GM23338 (cell line): ENCODE measurements at regions not wholly inside any gene's neighbourhood (a gene's known extent, or its start where the extent isn't known, plus 50 kb on each side); places are given as distances from the start of the nearest gene placed in this dataset.

ENCODE experiments used
- ATAC-seq: fragments of 200-7000 bp; cut with Tn5 transposase; 3 replicates; pipeline ENCODE4 v1.9.1; 2020
- DNase-seq: peaks from one replicate; pipeline ENCODE4 v3.0.0-alpha.2; 2015; ENCODE audit warnings: low spot score
- H2AFZ ChIP-seq: fragments of 200-600 bp; sonication (generic); 2 replicates; pipeline ENCODE4 v1.8.0; 2016; ENCODE audit warnings: antibody characterized with exemption, mild to moderate bottlenecking, moderate library complexity
- H3F3A ChIP-seq: fragments of 200-600 bp; sonication (generic); replicated peaks from 2 replicates; pipeline ENCODE4 v1.8.0; 2017; ENCODE audit warnings: antibody characterized with exemption, mixed run types, low read depth
- H3K27ac ChIP-seq: fragments of 200-600 bp; sonication (generic); 2 replicates; pipeline ENCODE4 v1.6.1; 2016; ENCODE audit warnings: low read depth
- H3K27me3 ChIP-seq: fragments of 200-600 bp; sonication (generic); 2 replicates; pipeline ENCODE4 v1.8.0; 2016; ENCODE audit warnings: mild to moderate bottlenecking, mixed run types, moderate library complexity; ENCODE audit not compliant: insufficient read depth
- H3K36me3 ChIP-seq: fragments of 200-600 bp; sonication (generic); 2 replicates; pipeline ENCODE4 v1.8.0; 2016; ENCODE audit warnings: mild to moderate bottlenecking; ENCODE audit not compliant: insufficient read depth
- H3K4me1 ChIP-seq: fragments of 200-600 bp; sonication (generic); 2 replicates; pipeline ENCODE4 v1.8.0; 2016; ENCODE audit warnings: mild to moderate bottlenecking, moderate library complexity; ENCODE audit not compliant: insufficient read depth
- H3K4me2 ChIP-seq: fragments of 200-600 bp; sonication (generic); 2 replicates; pipeline ENCODE4 v1.7.1; 2017; ENCODE audit warnings: mixed run types
- H3K4me3 ChIP-seq: fragments of 200-600 bp; sonication (generic); 2 replicates; pipeline ENCODE4 v1.6.1; 2016; ENCODE audit warnings: mixed run types
- H3K79me2 ChIP-seq: fragments of 200-600 bp; sonication (generic); replicated peaks from 2 replicates; pipeline ENCODE4 v1.8.0; 2017; ENCODE audit warnings: mild to moderate bottlenecking; ENCODE audit not compliant: insufficient read depth
- H3K9me2 ChIP-seq: fragments of 200-600 bp; sonication (generic); 2 replicates; pipeline ENCODE4 v1.8.0; 2017; ENCODE audit not compliant: insufficient read depth
- H4K20me1 ChIP-seq: fragments of 200-600 bp; sonication (generic); replicated peaks from 2 replicates; pipeline ENCODE4 v1.8.0; 2017; ENCODE audit warnings: mild to moderate bottlenecking; ENCODE audit not compliant: insufficient read depth
- H3K27ac Mint-ChIP-seq: 2 replicates; pipeline ENCODE4 v1.8.0; 2020; ENCODE audit warnings: inconsistent platforms, mild to moderate bottlenecking, moderate library complexity, mixed read lengths
- H3K27me3 Mint-ChIP-seq: 3 replicates; pipeline ENCODE4 v1.8.0; 2022; ENCODE audit warnings: low read depth, mild to moderate bottlenecking, moderate library complexity, mixed read lengths, inconsistent platforms; ENCODE audit not compliant: insufficient read depth, poor library complexity
- H3K36me3 Mint-ChIP-seq: 3 replicates; pipeline ENCODE4 v1.8.0; 2021; ENCODE audit warnings: low read depth, mild to moderate bottlenecking, inconsistent platforms, moderate library complexity, mixed read lengths
- H3K4me1 Mint-ChIP-seq: 3 replicates; pipeline ENCODE4 v1.8.0; 2020; ENCODE audit warnings: mild to moderate bottlenecking, inconsistent platforms, mixed read lengths
- H3K4me3 Mint-ChIP-seq: 3 replicates; pipeline ENCODE4 v1.8.0; 2021; ENCODE audit warnings: moderate library complexity, mild to moderate bottlenecking, inconsistent platforms, mixed read lengths
- H3K9me3 Mint-ChIP-seq: 3 replicates; pipeline ENCODE4 v1.8.0; 2020; ENCODE audit warnings: moderate library complexity, mild to moderate bottlenecking, inconsistent platforms, mixed read lengths
- CREB1 ChIP-seq: fragments of 250-450 bp; sonication (Bioruptor Pico); IDR thresholded peaks from 2 replicates; pipeline ENCODE4 v1.5.0; 2020; ENCODE audit warnings: low read depth, mild to moderate bottlenecking, moderate library complexity
- ETS1 ChIP-seq: IDR thresholded peaks from 2 replicates; pipeline ENCODE4 v1.6.1; 2016; ENCODE audit warnings: antibody characterized with exemption
- EZH2phosphoT487 ChIP-seq: fragments of 200-600 bp; sonication (generic); IDR thresholded peaks from one replicate; pipeline ENCODE4 v1.8.1; 2018; ENCODE audit warnings: antibody characterized with exemption; ENCODE audit not compliant: unreplicated experiment
- JUNB ChIP-seq: IDR thresholded peaks from one replicate; pipeline ENCODE4 v1.6.1; 2016; ENCODE audit warnings: antibody characterized with exemption; ENCODE audit not compliant: unreplicated experiment
- POLR2AphosphoS5 ChIP-seq: IDR thresholded peaks from 2 replicates; pipeline ENCODE4 v1.6.1; 2016; ENCODE audit warnings: antibody characterized with exemption, low read depth
- ZNF114 ChIP-seq: fragments of 250-450 bp; sonication (Bioruptor Pico); IDR thresholded peaks from 2 replicates; pipeline ENCODE4 v1.5.0; 2020; ENCODE audit warnings: mild to moderate bottlenecking, moderate library complexity
- ZNF331 ChIP-seq: fragments of 250-450 bp; sonication (Bioruptor Pico); IDR thresholded peaks from 2 replicates; pipeline ENCODE4 v1.5.0; 2020; ENCODE audit warnings: low read depth, mild to moderate bottlenecking, moderate library complexity
- ZNF462 ChIP-seq: fragments of 250-450 bp; sonication (Bioruptor Pico); IDR thresholded peaks from 2 replicates; pipeline ENCODE4 v1.5.0; 2020; ENCODE audit warnings: mild to moderate bottlenecking, moderate library complexity
- TF ChIP-seq, protein P1 (sequence below), 2 experiments: fragments of 200-600 bp in 1 of 2; sonication (generic) in 1 of 2; conservative IDR thresholded peaks; 2 replicates each; pipeline versions ENCODE4 v1.5.1 to v1.6.1; 2016 to 2017; ENCODE audit warnings: antibody characterized with exemption in 2 of 2, low read depth in 2 of 2, mild to moderate bottlenecking in 2 of 2, moderate library complexity in 1 of 2

DNA sequence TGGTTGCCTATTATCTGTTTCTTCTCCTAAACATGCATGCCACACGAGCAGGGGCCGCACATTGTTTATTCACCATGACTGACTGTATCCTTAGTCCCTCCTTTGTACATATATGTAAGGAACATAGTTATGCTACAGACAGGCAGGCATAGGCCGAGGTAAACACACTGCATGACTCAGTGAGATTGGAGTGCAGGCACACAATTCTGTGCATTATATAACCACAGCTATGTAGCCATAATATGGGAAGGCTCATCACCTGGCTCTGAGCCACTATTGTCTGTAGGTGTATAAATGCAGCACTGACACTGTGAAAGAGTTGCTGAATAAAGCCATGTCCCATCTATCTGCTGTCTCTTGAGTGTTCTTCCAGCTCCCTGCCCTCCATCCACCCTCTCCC lies 431.6 kb downstream of the IDS start:
- no peaks in the 10 kb centered on the region for H3K36me3 ChIP-seq
- H2AFZ ChIP-seq, result no peak overlapping the region
- no peak overlapping the region for H3K27ac ChIP-seq
- TF ChIP-seq JUNB, result no peak
- TF ChIP-seq, protein P1, sequence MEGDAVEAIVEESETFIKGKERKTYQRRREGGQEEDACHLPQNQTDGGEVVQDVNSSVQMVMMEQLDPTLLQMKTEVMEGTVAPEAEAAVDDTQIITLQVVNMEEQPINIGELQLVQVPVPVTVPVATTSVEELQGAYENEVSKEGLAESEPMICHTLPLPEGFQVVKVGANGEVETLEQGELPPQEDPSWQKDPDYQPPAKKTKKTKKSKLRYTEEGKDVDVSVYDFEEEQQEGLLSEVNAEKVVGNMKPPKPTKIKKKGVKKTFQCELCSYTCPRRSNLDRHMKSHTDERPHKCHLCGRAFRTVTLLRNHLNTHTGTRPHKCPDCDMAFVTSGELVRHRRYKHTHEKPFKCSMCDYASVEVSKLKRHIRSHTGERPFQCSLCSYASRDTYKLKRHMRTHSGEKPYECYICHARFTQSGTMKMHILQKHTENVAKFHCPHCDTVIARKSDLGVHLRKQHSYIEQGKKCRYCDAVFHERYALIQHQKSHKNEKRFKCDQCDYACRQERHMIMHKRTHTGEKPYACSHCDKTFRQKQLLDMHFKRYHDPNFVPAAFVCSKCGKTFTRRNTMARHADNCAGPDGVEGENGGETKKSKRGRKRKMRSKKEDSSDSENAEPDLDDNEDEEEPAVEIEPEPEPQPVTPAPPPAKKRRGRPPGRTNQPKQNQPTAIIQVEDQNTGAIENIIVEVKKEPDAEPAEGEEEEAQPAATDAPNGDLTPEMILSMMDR (conservative IDR thresholded peaks at IDR 0.05; ENCODE audit: low read depth in 2 of 2), result no peak
- Mint-ChIP-seq H3K36me3 (no peaks in the 10 kb centered on the region), H3K27me3 (peaks cover 2% of the 10 kb centered on the region), H3K27ac (no peak overlapping the region), H3K4me1 (no peaks in the 10 kb centered on the region), H3K4me3 (no peak overlapping the region), H3K9me3 (no peaks in the 10 kb centered on the region)
- ATAC-seq (no peak), DNase-seq (no peak)
- no peaks in the 10 kb centered on the region for H3K4me1 ChIP-seq
- no peaks in the 10 kb centered on the region for H3K79me2 ChIP-seq
- no peaks in the 10 kb centered on the region for H3K9me2 ChIP-seq
- no peak overlapping the region for H3K4me3 ChIP-seq
- no peaks in the 10 kb centered on the region for H4K20me1 ChIP-seq
- H3K27me3 ChIP-seq, result no peaks in the 10 kb centered on the region
- no peaks in the 10 kb centered on the region for H3F3A ChIP-seq
- H3K4me2 ChIP-seq, result no peak overlapping the region

- no peaks in the 10 kb centered on the region for H3K9me2 ChIP-seq
- H3K9me3 Mint-ChIP-seq, result no peaks in the 10 kb centered on the region
- DNase-seq, result no peak
- no peak overlapping the region for H3K4me3 Mint-ChIP-seq
- no peak overlapping the region for H3K4me3 ChIP-seq
- no peaks in the 10 kb centered on the region for H3K36me3 ChIP-seq
- H3K4me1 ChIP-seq, result no peaks in the 10 kb centered on the region
- no peak for ATAC-seq
- H3K36me3 Mint-ChIP-seq, result no peaks in the 10 kb centered on the region
- H3K27ac ChIP-seq, result no peak overlapping the region
- no peak overlapping the region for H3K27ac Mint-ChIP-seq
- no peaks in the 10 kb centered on the region for H3K4me1 Mint-ChIP-seq
- peaks cover 2% of the 10 kb centered on the region for H3K27me3 Mint-ChIP-seq
- no peak overlapping the region for H3K4me2 ChIP-seq
- no peaks in the 10 kb centered on the region for H3K27me3 ChIP-seq
- H3K79me2 ChIP-seq, result no peaks in the 10 kb centered on the region
- H3F3A ChIP-seq, result no peaks in the 10 kb centered on the region
- H4K20me1 ChIP-seq, result no peaks in the 10 kb centered on the region
- no peak overlapping the region for H2AFZ ChIP-seq
- TF ChIP-seq ZNF462 (CRISPR knock-in tag) (no peak), POLR2AphosphoS5 (no peak), ZNF114 (CRISPR knock-in tag) (no peak), JUNB (no peak), ETS1 (no peak), EZH2phosphoT487 (no peak), ZNF331 (CRISPR knock-in tag) (no peak), CREB1 (CRISPR knock-in tag) (no peak)
- TF ChIP-seq, protein P1 (conservative IDR thresholded peaks at IDR 0.05; ENCODE audit: low read depth in 2 of 2), result no peak
These were observed 435.2 kb downstream of the IDS start for GRCh38 chrX:149069899-149070298.
